Sigmoid colon (tissue), 4 donors: ENCODE measurements at regions not wholly inside any gene's neighbourhood (a gene's known extent, or its start where the extent isn't known, plus 50 kb on each side); places are given as distances from the start of the nearest gene placed in this dataset.

Source experiments
- CTCF ChIP-seq, 4 experiments: fragments of 450-650 bp in 3 of 4; fragments of 200-600 bp in 1 of 4; IDR thresholded peaks; one replicate each; pipeline ENCODE4 v1.5.1; 2016 to 2019; ENCODE audit warnings: antibody characterized with exemption in 4 of 4, mild to moderate bottlenecking in 3 of 4, moderate library complexity in 2 of 4
- EP300 ChIP-seq, 4 donors: sonication (generic); formaldehyde crosslinking; IDR thresholded peaks; one replicate each; pipeline ENCODE4 v1.6.1; 2017; ENCODE audit warnings: antibody characterized with exemption in 4 of 4
- POLR2A ChIP-seq, 2 donors: fragments of 450-650 bp; IDR thresholded peaks; one replicate each; pipeline ENCODE4 v1.6.1; 2016; ENCODE audit warnings: antibody characterized with exemption in 2 of 2, mild to moderate bottlenecking in 2 of 2, moderate library complexity in 2 of 2
- POLR2AphosphoS5 ChIP-seq, 4 donors: sonication (generic); formaldehyde crosslinking; IDR thresholded peaks; one replicate each; pipeline ENCODE4 v1.6.1; 2017; ENCODE audit warnings: antibody characterized with exemption in 4 of 4

GRCh38 chr22:22953791-22954190, 66.2 kb downstream of the IGLL5 start:
- TF ChIP-seq CTCF (IDR thresholded peaks at IDR 0.05) (no peak), POLR2AphosphoS5 (IDR thresholded peaks at IDR 0.05) (no peak), POLR2A (IDR thresholded peaks at IDR 0.05) (no peak), EP300 (IDR thresholded peaks at IDR 0.05) (no peak)
